ENCODE measurements at regions not wholly inside any gene's neighbourhood (a gene's known extent, or its start where the extent isn't known, plus 50 kb on each side); places are given as distances from the start of the nearest gene placed in this dataset.

DNA sequence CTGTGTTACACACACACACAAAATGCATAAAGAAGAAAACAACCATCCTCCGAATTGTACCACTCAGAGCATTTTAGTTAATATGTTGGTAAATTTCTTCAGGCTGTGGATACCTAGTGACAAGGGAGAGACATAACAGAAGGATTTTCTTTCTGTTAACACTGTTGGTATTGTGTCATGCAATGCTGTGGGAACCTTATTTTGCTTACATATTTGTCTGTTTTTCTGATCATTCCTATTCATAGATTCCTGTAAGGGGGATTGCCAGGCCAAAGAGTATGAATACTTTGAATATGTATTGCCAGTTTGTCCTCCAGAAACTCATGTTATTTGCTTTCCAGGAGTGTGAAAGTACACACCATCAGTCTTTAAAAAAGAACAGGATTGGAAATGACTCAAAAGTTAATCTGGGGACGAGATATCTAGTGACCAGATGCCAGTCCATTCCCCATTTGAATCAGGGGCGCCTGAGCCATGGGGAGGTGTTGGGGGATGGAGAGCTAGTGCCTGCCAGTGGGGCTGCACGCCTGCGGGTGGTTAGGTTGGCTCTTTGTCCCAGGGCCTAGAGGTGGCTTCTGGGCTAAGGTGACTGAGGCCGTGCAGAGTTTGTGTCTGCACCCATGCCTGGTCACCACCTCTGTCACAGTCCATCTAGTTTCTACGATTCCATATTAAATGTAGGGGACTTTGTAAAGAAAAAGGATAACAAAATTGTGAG, 142.0 kb downstream of the PTPN20 start:
- DNase-seq (ENCODE audit: low read depth in 1 of 2, low spot score in 1 of 2), result no peak

DNA sequence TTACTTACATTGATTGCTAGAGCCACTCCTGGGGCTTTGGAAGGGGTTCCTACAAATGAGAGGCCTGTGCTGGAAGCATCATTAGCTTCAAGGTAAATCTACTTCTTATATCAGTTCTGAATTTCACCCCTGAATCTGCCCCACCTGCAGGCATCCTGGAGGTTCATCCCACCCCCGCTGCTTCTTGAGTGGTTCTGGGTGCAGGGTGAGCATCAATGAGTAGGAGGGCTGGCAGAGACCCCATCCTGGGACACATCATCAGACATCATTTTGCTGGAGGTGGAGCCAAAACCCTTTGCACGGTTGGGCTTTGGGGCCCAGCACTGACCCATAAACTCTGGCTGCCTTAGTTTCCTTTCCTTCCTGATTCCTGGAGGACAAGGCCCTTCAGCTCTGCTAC, 143.7 kb downstream of the PTPN20 start:
- DNase-seq (ENCODE audit: low read depth in 1 of 2, low spot score in 1 of 2), result no peak

GRCh38 chr10:47055386-47056246, 144.4 kb downstream of the PTPN20 start:
- DNase-seq (ENCODE audit: low read depth in 1 of 2, low spot score in 1 of 2), result no peak

- DNase-seq (ENCODE audit: low read depth in 1 of 2, low spot score in 1 of 2), result no peak
These were observed 145.0 kb downstream of the PTPN20 start for GRCh38 chr10:47056247-47056510.

GRCh38 chr10:47057471-47057870, 146.2 kb downstream of the PTPN20 start:
- DNase-seq (ENCODE audit: low read depth in 1 of 2, low spot score in 1 of 2), result no peak

GRCh38 chr10:47058032-47058702, 146.9 kb downstream of the PTPN20 start:
- DNase-seq (ENCODE audit: low read depth in 1 of 2, low spot score in 1 of 2), result no peak

DNA sequence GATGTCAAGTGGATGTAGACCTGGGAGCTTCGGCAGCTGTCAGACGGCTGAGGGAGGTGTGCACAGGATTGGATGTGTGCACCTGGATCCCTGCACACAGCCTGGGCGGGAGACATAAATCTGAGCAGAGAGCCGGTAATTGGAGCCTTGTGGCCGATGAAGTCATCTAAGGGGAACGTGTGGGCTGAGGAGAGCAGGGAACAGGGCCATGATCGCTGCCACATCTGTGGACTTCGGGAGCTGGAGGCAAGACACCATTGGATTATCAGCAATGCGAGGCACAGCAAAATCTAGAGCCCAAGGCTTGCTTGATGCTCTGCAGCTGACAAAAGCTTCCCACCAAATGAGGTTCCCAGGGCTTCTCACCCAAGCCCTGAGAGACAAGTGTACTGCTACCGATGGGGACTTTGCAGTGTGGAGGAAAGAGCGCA, 147.7 kb downstream of the PTPN20 start:
- no peak for DNase-seq (ENCODE audit: low read depth in 1 of 2, low spot score in 1 of 2)

DNA sequence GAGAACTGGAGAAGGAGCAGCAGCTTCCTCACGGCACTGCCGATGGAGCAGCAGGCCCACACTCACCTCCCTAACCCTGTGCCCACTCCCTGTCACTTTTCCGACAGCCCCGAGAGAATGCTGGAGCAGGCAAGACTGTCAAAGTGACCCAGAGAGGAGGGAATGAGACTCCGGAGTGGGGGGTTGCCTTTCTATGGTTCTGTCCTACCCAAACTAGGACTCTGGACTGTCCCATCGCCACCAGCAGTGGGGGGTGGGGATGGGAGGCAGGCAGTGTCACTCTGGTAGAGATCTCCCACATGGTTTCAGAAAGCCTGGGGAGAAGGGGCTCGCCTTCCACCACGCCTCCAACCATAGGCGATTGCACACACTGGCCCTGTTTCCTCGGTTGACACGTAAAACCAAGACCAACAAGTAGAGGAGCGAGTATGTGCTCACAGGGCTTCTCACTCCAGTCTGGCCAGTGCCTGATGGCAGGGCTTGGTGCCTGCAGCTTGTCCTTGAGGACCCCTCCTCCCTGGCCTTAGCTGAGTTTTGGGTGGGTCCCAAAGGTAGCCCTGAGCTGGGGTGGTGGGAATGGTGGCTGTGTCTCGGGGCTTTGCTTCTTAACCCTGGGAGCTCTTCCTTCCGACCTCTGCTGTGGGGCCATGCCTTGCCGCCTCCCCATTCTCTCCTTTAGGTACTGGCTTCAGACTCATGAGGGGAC, 148.5 kb downstream of the PTPN20 start:
- no peak for DNase-seq (ENCODE audit: low read depth in 1 of 2, low spot score in 1 of 2)

- DNase-seq (ENCODE audit: low read depth in 1 of 2, low spot score in 1 of 2), result no peak
These were observed 149.1 kb downstream of the PTPN20 start for GRCh38 chr10:47060356-47060755.

- DNase-seq (ENCODE audit: low read depth in 1 of 2, low spot score in 1 of 2), result no peak
These were observed 149.8 kb downstream of the PTPN20 start for GRCh38 chr10:47060993-47061500.

- no peak for DNase-seq (ENCODE audit: low read depth in 1 of 2, low spot score in 1 of 2)
These were observed 150.5 kb downstream of the PTPN20 start for GRCh38 chr10:47061776-47062175.

DNA sequence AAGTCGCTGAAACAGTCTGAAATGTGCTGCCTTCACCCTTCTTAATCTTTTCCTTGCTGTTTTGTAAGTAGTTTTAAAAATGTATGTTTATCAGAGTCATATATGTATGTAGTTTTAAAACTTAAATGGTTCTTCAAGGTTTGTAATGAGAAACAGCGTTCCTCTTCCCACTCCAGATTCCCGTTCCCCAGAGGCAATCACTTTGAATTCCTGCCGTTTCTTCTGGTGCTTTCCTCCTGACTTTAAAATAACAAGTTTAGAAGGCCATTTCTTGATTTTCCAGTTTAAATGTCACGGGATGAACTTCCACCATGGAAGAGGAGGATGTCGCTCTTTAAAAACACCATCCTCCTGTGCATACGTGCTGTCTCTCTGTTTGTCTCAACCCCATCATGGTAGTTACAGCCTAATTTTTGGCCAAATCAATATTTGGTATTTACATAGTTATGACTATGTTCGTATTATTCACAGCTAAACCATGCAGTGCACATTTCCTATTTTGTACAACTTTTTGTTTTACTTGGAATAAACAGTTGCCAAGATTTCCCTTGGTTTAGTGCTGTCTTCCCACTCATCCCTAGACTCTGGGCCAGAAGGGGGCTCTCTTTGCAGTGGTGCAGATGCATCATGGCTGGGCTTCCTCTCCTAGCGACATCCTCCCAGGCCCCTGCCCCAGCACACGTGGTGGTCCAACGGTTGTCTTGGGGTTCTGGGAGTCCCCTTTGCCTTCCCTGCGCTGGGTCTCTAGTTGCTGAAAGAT, 151.4 kb downstream of the PTPN20 start:
- DNase-seq (ENCODE audit: low read depth in 1 of 2, low spot score in 1 of 2), result no peak

GRCh38 chr10:47063858-47064257, 152.6 kb downstream of the PTPN20 start:
- no peak for DNase-seq (ENCODE audit: low read depth in 1 of 2, low spot score in 1 of 2)

DNA sequence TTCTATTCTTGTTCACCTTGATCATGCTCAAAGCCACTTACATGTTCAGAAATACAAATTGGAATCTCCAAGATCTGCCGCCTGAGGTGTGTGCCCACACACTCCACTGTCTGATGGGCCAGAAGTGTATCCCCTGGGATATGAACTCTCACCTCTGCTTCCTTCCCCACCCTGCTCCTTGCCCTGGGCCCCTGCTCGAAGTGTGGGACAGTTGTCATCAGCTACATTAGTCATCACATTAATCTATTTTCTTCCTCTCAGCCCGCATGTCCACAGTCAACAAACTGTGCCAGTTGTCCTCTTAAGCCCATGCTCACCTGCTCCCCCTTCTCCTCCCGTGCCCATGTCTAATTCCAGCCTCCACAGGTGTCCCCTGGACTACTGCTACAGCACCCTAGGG, 154.7 kb downstream of the PTPN20 start:
- DNase-seq (ENCODE audit: low read depth in 1 of 2, low spot score in 1 of 2), result no peak

DNA sequence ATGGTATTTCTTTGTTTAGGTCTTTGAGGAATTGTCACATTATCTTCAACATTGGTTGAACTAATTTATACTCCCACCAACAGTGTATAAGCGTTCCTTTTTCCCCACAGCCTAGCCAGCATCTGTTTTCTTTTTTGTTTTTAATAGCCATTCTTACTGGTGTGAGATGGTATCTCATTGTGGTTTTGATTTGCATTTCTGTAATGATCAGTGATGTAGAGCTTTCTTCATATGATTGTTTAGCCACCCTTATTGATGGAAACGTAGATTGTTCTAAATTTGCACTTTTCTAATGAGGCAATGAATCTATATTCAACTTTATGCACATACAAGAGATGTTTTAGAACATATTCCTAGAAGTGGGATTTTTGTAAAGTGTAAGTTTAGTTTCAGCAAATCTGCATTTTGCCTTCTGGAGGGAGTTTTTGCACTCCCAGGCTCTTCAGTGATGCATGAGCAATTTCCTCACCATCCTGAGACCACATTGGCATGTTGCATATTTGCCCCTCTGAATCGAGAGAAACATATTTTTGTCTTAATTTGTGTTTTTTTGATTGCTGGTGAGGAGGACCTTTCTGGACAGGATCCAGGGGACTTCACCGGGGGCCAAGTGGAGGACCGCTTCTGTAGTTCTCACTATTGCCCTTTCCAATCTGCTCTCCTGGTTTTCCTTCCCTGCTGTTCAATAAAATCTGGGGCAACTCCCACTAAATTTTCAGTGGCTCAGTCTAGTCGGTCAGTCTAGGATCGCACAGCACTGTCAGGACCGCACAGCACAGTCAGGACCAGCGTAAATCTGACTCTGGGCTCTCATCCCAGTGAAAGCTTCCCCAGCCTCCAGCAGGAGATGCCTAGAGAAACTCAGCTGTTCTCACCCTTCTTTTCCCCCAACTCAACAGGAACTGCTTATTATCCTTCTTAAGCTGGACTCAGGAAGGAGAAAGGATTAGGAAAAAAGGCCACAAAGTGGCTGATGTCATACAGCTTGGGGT, 157.0 kb downstream of the PTPN20 start:
- no peak for DNase-seq (ENCODE audit: low read depth in 1 of 2, low spot score in 1 of 2)

DNA sequence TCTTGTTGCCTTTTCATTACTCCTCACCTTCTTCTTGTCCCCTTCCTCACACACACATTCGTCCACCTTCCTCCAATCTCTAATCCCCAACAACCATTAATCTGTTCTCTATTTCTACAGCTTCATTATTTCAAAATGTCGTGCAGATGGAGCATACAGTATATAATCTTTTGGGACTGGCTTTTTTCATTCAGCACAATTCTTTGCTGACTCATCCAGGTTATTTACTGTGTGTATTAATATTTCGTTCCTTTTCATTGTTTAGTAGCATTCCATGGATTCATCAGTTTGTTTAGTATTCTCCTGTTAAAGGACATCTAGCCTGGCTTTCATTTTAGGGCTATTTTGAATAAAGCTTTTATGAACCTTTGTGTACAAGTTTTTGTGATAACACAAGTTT, 159.3 kb downstream of the PTPN20 start:
- DNase-seq (ENCODE audit: low read depth in 1 of 2, low spot score in 1 of 2), result no peak

DNA sequence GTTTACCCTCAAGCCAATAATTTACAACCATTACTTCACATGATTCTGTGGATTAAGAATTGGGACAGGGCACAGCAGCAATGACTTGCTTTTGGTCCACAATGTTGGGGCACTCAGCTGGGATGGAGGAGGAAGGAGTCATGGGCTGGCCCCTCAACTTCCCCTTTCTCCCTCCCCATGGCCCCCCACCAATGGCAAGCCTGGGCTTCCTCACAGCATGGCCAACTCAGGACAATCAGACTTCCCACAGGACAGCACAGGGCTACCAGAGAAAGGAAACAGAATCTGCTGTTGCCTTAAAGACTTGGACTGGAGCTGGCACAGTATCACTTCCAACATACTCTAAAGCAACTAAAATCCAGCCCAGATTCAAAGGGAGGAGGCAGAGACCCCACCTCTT, 160.7 kb downstream of the PTPN20 start:
- no peak for DNase-seq (ENCODE audit: low read depth in 1 of 2, low spot score in 1 of 2)

- no peak for DNase-seq (ENCODE audit: low read depth in 1 of 2, low spot score in 1 of 2)
These were observed 162.7 kb downstream of the PTPN20 start for GRCh38 chr10:47073967-47074366.

DNA sequence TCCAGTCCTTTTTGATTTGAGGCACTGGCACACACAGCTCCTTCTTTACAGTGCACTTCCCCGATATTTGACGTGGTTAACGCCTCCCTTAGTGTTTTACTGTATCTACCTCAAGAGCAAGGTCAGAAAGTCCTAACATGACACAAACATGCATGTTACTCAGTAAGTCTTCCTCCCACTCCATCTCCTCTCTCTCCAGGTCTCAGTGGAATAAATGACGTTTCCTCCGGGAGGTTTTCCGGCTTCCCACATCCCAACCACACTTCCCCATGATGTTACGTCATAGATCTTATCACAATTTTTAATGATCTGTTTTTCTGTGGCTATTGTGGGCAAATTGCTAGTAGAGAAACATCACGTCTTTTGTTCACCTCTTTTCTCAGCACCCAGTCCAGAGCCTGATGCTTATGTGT, 165.7 kb downstream of the PTPN20 start:
- DNase-seq (ENCODE audit: low read depth in 1 of 2, low spot score in 1 of 2), result no peak

Data from stimulated activated CD4-positive, alpha-beta T cell treated with anti-CD3 and anti-CD28 coated beads, Interleukin-15, amount 100 ng/mL, for 1 hour (primary cell).